Cardiac muscle cell (in vitro differentiated cells and primary cell): ENCODE measurements at regions not wholly inside any gene's neighbourhood (a gene's known extent, or its start where the extent isn't known, plus 50 kb on each side); places are given as distances from the start of the nearest gene placed in this dataset.
"Not testable (repeated sequence)": the region's sequence is repeated elsewhere in the genome, so short reads cannot be mapped to it uniquely, and the experiment has no call there.

Source experiments
- DNase-seq, 2 donors: peaks; one replicate each; pipeline versions ENCODE4 v3.0.0 to v3.0.0-alpha.2; 2010 to 2017; ENCODE audit warnings: low read depth in 1 of 2, low spot score in 1 of 2
- H3K27ac ChIP-seq: fragments of 200-600 bp; sonication (generic); 2 replicates; pipeline ENCODE4 v1.5.1; 2016
- H3K27me3 ChIP-seq: fragments of 200-600 bp; sonication (generic); 2 replicates; pipeline ENCODE4 v1.6.0; 2016; ENCODE audit warnings: control low read depth
- H3K36me3 ChIP-seq: fragments of 200-600 bp; sonication (generic); 2 replicates; pipeline ENCODE4 v1.5.1; 2016; ENCODE audit warnings: control low read depth
- H3K4me1 ChIP-seq: fragments of 200-600 bp; sonication (generic); 2 replicates; pipeline ENCODE4 v1.8.1; 2017; ENCODE audit warnings: low read depth, mild to moderate bottlenecking, mixed run types
- H3K4me3 ChIP-seq: fragments of 200-600 bp; sonication (generic); 2 replicates; pipeline ENCODE4 v1.5.1; 2016; ENCODE audit warnings: mild to moderate bottlenecking
- H3K9me3 ChIP-seq: fragments of 200-600 bp; sonication (generic); 2 replicates; pipeline ENCODE4 v1.5.1; 2017; ENCODE audit warnings: low read depth, mild to moderate bottlenecking, control low read depth
- CTCF ChIP-seq: IDR thresholded peaks from 2 replicates; pipeline ENCODE4 v1.5.1; 2012; ENCODE audit warnings: low read depth, mild to moderate bottlenecking, low read length

DNA sequence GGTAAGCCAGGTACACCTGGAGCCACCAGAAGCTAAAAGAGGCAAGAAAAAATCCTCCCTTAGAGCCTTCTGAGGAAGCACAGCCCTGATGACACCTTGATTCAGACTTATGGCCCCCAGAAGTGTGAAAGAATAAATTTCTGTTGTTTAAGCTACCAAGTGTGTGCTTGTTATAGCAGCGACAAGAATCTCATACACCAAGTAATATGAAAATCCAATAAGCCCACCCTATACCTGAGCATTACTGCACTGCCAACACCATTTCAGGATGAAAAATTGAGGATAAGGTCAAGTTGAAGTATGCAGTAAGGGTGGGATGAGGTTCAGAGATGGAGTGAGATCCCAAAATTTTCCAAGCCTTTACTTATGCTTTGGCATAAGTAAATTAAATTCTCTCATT lies 163.6 kb upstream of the CCDC196 start:
- no peak for TF ChIP-seq CTCF
- Histone ChIP-seq H3K27ac (no peak overlapping the region), H3K4me3 (no peak overlapping the region), H3K4me1 (no peaks in the 10 kb centered on the region), H3K36me3 (no peaks in the 10 kb centered on the region), H3K27me3 (no peaks in the 10 kb centered on the region), H3K9me3 (no peaks in the 10 kb centered on the region)
- DNase-seq = no peak

DNA sequence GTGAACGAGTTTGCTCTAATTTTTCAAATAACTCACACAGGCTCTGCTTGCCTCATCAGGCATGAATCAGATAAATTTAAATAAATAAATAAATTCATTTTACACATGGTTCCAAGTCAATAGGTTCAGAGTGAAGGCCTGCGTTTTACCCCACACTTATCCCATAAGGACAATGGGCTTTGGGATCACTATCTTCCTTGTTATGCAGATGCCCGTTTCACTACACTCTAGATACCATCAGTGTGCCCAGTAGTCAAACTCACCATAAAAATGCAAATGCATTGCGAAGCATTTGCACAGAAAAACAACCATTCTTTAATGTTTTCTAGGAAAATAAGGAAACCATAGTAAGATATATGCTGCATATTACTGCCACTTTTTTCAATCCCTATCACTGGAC lies 155.9 kb upstream of the CCDC196 start:
- Histone ChIP-seq H3K4me1 (no peaks in the 10 kb centered on the region), H3K9me3 (no peaks in the 10 kb centered on the region), H3K36me3 (no peaks in the 10 kb centered on the region), H3K27me3 (no peaks in the 10 kb centered on the region), H3K4me3 (no peak overlapping the region), H3K27ac (no peak overlapping the region)
- no peak for TF ChIP-seq CTCF
- DNase-seq = no peak

DNA sequence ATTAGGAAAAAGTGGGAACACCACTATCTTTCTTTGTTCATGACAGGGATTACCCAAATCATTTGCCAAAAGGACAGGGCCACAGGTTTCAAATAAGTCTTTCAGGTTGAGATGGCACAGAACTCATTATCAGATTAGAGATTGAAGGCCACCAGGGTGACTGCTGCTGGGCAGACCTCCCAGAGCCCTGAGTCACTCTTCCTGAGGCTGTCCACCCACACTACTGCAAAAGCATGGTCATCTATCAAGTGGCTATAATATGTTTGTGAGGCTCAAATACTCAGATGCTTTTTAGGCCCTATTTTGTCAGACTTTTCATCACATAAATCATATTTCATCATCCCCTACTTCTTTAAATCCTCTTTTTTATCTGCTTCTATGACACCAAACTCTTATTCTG lies 155.3 kb upstream of the CCDC196 start:
- peak in 1 of 2 donors; percentile 10 for DNase-seq
- H3K9me3 ChIP-seq = no peaks in the 10 kb centered on the region
- H3K27ac ChIP-seq = no peak overlapping the region
- no peaks in the 10 kb centered on the region for H3K36me3 ChIP-seq
- H3K4me1 ChIP-seq = no peaks in the 10 kb centered on the region
- TF ChIP-seq CTCF = no peak
- H3K4me3 ChIP-seq = no peak overlapping the region
- no peaks in the 10 kb centered on the region for H3K27me3 ChIP-seq

GRCh38 chr14:66333293-66333692 lies 152.9 kb upstream of the CCDC196 start:
- not testable (repeated sequence) for H3K4me1 ChIP-seq, H3K9me3 ChIP-seq

GRCh38 chr14:66341239-66341638 lies 144.9 kb upstream of the CCDC196 start:
- Histone ChIP-seq H3K9me3 (no peaks in the 10 kb centered on the region), H3K27me3 (no peaks in the 10 kb centered on the region), H3K4me1 (peaks cover 8% of the 10 kb centered on the region), H3K36me3 (no peaks in the 10 kb centered on the region), H3K27ac (no peak overlapping the region), H3K4me3 (no peak overlapping the region)
- TF ChIP-seq CTCF = no peak
- no peak for DNase-seq

More at GRCh38 chr14:66333293-66333692, 152.9 kb upstream of the CCDC196 start:
- H3K36me3 ChIP-seq, DNase-seq, H3K27ac ChIP-seq, H3K4me3 ChIP-seq, H3K27me3 ChIP-seq: not testable (repeated sequence)

DNA sequence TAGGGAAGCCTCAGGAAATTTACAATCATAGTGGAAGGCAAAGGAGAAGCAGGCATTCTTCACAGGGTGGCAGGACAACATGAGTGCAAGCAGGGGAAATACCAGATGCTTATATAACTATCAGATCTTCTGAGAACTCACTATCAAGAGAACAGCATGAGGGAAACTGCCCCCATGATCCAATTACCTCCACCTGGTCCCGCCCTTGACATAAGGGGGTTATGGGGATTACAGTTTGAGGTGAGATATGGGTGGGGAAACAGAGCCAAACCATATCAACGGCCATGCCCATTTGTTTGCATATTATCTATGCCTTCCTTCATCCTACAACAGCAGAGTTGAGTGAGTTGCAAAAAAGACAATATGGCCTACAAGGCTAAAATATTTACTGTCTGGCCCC lies 140.2 kb upstream of the CCDC196 start:
- Histone ChIP-seq H3K36me3 (no peaks in the 10 kb centered on the region), H3K27ac (no peak overlapping the region), H3K9me3 (no peaks in the 10 kb centered on the region), H3K4me3 (no peak overlapping the region), H3K27me3 (no peaks in the 10 kb centered on the region), H3K4me1 (peaks cover 8% of the 10 kb centered on the region)
- no peak for TF ChIP-seq CTCF
- no peak for DNase-seq
